ENCODE measurements at regions not wholly inside any gene's neighbourhood (a gene's known extent, or its start where the extent isn't known, plus 50 kb on each side); places are given as distances from the start of the nearest gene placed in this dataset.
"Not testable (repeated sequence)": the region's sequence is repeated elsewhere in the genome, so short reads cannot be mapped to it uniquely, and the experiment has no call there.

DNA sequence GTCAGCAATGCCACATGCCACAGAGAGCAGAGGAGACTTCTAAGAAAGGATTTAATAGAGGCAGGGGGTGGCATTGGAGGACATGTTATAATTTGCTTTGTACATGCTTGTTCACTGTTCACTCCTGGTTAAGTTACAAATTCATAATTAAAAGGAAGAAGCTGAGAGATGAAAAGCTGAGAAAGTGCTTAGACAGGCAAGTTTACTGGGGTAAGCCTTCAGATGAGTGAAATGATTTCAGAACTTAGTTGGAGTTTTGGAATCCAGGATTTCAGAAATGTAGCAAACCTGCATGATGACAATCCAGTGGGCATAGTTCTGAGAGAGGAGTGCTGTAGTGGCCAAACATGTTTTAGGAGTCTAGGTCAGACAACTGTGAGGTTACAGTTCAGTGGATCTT lies 67.3 kb upstream of the FBXO33 start:
- ATAC-seq, result no peak

DNA sequence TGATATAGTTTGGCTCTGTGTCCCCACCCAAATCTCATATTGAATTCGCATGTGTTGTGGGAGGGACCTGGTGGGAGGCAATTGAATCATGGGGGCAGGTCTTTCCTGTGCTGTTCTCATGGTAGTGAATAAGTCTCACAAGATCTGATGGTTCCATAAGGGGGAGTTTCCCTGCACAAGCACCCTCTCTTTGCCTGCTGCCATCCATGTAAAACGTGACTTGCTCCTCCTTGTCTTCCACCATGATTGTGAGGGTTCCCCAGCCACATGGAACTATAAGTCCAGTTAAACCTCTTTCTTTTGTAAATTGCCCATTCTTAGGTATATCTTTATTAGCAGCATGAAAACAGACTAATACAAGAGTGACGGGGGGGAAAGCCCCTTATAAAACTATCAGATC lies 65.4 kb upstream of the FBXO33 start:
- ATAC-seq, result not testable (repeated sequence)

GRCh38 chr14:39492267-39492666 lies 60.0 kb upstream of the FBXO33 start:
- ATAC-seq, result no peak

GRCh38 chr14:39491134-39491571 lies 58.9 kb upstream of the FBXO33 start:
- ATAC-seq, result no peak

DNA sequence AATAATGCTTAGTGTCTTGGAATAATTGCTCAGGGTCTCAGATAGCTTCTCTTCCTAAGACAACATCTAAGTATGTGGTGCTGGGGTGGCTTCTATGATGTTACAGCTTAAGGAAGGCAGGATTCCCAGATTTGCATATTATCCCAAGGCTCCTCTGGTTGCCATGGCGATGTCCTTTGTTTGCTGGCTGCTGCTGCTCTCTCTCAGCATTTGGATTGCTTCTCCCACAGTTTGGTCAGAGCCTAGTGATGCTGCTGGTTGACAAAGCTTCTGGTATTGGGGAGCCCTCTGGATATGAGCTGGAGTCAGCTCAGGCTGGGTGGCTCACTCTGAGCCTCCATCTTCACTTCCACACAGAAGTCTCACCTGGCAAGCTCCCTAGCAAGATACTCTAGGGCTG lies 56.4 kb upstream of the FBXO33 start:
- ATAC-seq, result no peak

DNA sequence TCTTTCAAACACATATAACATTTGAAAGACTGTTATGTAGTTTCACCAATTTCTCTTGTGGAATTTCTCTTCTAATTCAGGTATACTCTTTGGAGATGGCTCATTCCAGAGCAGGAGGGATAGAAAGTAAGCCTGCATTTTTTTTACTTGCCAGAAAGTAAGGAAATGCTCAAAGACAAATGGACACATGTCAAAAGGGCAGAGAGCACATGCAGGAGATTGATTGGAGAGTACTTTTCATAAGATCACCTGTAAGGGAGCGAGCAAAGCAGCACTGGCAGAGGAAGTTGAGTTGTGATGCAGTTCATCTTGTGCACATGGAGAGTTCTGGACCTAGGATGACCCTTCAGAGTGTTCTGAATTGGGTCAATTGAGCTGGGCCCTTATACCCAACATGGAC lies 51.4 kb upstream of the FBXO33 start:
- ATAC-seq, result no peak
